ENCODE measurements at regions not wholly inside any gene's neighbourhood (a gene's known extent, or its start where the extent isn't known, plus 50 kb on each side); places are given as distances from the start of the nearest gene placed in this dataset.

DNA sequence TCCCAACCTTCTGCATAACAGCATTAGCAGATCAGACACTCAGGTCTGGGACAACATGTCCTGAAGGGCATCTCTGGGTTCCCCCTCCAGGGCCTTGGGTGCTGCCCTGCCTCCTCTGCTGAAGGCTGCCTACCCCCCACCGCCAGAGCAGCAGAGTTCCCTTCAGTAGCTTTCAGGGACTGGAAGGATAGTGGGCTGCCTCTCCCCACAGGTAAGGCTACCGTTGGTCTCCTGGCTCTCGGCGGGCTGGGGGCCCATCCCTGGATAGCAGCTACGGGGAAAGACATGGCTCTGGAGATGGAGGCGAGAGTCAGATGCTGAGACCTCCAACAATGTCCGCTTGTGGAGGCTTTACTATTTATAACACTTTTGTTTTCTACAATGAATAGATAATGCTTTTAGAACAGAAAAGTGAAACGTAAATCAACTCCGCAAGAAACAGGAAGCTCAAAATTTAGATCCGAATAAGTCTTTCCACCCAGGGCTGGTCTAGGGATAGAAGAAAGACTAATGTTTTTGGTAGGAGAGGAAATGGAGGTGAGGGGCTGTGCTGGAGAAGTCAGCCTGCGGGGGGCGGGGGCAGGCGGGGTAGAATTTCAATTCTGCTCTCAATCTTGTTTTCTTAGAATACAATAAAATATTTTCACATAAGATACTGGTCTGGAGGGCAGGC lies 58.4 kb downstream of the ARL4C start:
- peak in 1 of 2 experiments; percentile 56 for DNase-seq

DNA sequence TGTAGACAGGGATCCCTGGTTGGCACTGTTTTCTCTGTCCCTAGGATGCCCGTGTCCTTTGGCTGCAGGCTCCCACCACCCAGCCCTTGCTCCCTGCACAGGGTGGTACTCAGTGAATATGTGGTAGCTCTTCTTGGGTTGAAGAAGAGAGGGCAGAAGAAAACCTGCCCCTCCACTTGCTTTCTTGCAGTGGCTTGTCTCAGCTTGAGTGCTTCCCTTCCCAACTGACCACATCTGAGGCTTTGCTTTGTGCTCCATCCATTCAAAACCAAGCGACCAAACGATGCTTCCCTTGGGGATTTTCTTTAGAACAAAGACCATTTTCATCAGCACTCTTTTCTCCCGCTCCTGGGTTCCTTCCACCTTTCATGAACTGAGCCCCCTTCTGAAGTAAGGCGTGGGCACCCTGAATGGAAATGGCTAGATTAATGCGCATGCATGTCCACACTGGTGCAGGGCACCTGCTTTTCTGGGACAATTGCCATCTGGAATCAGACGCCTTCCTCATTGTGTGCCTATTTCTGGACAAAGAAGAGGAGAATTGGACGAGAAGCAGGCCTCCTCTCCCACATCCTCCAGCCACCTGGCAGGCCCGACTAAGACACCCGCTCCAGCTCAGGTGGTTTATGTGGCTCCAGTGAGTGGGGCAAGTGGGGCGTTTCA lies 59.1 kb downstream of the ARL4C start:
- peak; percentile 59 to 75 for DNase-seq

DNA sequence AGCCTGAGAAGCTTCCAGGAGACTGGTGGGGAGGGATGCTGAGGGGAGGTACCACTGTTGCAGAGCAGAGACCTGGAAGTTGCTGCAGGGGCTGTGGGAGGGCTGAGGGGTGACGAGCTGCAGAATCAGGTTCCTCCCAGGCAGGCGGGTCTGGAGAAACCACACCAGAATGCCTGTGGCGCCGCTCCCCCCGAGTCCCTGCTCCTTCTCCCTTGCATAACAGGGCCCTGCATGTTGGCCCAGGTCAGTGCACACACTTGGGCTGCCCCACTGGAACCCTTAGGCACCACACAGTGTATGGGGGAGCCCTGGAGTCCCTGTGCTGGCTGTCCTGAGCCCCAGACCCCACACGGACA lies 60.4 kb downstream of the ARL4C start:
- no peak for DNase-seq

DNA sequence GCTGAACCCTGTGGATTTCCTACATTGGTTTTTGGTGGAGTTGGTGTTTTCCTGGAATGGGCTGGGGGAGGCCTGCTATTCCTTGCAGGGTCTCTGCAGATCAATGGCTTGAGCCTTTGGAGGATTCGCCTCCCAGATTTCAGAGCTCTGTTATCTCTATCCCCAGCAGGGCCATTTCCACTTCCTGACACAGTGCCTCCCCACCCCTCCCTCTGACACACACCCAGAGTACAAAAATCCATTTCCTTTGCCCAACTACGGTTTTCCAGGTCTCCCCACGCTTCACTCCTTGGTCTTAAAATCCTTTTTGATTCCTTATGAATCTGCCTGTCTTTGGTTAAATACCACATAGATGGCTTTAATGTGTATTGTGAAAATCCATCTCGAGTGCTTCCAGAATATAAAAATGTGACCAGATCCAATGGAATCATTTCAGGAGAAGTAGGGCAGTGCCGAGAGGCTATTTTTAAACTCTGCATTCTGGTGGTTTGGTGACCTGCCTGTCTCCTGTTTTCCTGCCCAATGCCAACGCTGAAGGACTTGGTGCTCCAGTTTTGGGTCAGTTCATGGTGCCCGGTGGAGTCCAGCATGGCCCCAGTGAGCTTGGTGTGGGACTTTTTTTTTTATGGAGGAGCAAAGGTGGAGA lies 60.9 kb downstream of the ARL4C start:
- DNase-seq = no peak

DNA sequence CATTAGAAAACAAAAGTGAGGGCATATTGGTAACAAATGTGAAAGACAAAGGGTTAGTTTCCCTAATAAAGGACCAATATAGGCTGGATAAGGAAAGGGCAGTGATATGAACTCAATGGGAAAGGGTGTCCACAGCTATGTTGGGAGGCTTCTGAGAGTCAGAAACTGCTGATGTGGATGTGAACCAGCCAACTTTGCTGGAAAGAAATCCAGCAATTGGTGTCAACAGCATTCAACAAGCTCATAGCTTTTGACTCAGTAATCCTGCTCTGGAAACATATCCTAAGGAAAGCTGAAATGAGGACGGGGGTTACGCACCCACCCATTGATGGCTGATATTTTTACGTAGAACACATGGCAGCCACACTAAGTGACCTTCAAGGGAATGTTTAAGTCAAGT lies 63.7 kb downstream of the ARL4C start:
- DNase-seq = no peak

DNA sequence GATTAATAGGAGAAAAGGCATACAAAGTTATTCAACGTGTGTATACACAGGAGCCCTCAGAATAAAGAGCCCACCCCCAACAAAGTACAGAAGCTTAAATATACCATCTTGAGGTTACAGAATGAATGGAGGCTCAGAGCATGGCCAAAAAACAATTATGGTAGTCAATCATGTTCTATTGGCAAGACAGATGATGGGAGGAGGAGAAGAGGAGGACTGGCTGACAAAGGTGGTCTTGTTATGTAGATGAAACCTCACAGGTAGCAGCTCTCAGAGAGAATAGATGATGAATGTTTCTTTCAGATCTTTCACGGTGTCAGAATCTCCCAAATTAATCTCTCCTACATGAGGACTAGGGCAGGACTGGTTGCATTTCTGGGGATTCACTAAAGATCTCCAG lies 66.0 kb downstream of the ARL4C start:
- DNase-seq = no peak

DNA sequence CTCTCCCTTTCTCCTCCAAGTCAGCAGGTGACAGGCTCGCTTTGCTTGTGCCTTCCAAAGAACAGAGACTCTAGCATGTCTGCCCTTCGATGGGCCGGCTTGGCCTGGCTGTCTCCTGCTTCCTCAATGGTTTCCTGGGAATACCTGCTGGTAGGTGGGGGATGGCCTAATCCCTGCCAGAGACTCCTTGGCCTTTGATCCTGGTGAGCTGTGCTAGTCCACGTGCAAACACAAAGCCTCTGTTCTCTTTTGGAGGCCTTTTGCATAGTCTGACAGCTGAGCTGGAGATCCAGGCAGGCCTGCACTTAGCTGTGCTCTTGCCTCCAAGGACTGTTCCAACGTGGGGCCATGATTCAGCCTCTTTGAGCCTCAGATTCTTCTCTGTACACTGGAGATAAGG lies 67.6 kb downstream of the ARL4C start:
- DNase-seq = no peak

DNA sequence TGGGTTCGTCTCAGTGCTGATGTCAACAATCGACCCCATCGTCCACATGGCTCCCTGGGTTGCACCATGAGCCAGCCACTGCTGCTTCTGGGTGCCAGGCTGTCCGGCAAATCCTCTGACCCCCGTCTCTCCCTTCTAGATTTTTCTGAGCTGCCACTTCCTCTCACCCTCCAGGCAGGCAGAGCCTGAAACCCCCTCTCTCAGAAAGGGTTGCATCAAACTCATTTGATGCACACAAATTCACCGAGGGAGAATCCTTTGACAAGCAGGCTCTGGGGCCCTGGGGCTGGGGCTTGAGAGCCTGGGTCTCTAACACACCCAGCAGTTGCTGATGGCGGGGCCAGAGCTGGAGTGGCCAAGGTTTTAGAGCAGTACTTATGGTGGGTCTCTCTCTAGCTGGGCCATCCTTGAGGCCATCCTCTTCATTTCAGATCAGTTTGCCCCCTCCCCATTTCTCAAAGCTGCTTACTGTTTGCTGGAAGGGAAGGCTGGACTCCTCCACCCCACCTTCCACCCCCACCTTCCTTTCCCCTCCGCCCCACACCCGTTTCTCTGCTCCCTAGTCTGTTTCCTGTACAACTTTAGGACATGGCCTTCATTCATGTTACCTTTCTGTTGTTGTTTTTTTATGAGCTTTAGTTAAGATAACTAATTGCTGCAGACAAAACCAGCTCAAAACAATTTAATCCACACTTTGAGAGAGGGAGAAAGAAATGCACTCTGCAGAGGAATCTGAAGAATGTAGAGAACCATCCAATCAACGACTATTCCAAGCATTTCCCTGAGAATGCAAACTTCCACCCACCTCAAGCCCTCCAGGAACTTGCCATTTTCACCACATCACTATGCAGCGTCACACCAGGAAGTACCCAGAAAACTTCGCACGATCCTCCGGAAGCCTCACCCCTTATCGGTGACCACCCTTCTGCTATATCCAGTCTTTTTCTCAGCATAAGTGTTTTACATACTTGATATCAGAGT lies 69.5 kb downstream of the ARL4C start:
- no peak for DNase-seq

DNA sequence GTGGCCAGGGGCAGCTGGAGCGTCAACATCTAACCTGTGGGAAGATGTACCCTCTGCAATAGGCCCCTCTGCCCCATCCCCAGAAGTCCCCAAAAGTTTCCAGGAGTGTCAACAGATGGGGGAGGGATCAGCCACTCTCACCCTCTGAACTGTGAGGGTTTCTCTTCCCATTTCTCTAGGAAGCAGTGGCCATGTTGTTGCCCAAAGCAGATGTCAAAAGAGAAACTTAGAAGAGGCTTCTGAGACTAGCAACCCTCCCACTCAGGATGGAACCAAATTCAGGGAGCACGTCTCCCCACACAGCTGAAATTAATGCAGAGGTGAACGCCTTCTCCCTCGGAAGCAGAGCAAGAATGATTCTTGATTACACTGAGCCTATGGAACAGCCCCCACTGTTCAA lies 70.3 kb downstream of the ARL4C start:
- no peak for DNase-seq

DNA sequence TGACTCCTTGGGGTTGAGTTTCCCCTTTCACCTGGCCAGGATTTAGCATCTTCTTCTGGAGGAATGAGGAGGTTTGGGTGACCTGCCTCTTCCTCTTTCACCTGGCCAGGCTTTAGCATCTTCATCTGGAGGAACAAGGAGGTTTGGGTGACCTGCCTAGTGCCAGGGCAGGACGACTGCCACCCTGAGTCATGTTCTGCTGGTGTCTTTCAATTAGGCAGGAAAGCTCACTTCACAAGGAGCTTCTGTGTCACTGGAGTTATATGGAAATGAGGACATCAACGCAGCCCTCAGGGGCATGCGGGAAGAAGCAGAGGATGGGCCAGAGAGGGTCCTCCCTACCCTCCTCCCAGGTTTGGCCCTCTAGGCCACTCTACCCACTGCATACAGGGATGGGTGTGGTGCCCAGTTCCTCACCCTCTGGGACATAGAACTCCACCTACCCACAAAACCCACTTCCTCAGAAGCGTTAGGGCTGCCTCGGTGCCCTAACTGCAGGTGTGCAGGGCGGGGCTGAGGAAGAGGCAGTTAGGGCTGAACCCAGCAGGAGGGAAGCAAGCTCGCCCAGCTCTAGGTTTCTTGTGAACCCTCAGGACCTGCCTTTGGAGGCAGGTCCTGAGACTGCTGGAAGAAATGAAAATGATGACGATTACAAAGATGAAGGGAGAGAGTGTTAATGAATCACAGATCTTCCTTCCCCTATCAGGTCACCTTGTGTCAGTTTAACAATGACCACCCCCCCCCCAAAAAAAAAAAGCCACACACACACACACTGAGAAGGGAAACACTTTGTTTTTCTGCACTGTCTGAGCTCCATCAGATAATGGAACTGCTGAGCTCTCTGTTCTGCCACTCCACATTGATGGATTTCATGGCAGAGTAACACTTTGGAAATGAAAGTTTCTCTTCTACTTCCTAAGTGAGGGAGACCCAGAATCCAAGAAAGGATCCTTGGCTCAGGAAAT lies 71.0 kb downstream of the ARL4C start:
- DNase-seq = no peak

DNA sequence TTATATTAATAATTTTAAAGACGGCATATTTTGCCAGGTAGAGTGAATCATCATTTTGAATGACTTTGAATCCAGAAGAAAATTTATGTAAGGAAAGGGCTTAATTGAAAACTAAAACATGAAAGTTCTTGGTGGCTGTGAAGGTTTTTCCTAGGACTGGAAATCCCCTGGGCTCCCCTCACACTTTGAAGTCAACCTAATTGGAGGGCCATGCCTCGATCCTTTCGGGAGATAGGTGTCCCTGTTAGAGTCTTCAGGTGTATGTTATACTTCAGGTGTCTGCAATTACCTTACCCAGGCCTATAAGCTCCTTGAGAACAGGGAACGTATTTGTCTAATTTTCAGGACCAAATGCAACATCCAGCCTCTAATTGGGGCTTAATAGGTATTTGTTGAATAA lies 73.0 kb downstream of the ARL4C start:
- DNase-seq = no peak

DNA sequence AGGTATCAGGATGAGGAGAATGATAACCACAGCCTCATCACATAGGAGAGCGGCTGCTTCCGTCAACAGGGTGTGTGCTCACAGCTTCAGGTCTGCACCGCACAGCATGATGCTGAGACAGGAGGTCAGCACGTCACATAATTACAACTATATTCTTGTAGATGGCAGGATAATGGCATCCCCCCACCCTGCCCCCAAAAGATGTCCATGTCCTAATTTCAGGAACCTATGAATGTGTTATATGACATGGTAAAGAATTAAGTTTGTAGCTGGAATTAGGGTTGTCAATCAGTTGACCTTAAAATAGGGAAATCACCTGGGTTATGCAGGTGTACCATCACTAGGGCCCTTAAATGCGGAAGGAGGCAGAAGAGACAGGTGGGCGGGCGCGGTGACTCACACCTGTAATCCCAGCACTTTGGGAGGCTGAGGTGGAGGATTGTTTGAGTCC lies 73.9 kb downstream of the ARL4C start:
- no peak for DNase-seq

DNA sequence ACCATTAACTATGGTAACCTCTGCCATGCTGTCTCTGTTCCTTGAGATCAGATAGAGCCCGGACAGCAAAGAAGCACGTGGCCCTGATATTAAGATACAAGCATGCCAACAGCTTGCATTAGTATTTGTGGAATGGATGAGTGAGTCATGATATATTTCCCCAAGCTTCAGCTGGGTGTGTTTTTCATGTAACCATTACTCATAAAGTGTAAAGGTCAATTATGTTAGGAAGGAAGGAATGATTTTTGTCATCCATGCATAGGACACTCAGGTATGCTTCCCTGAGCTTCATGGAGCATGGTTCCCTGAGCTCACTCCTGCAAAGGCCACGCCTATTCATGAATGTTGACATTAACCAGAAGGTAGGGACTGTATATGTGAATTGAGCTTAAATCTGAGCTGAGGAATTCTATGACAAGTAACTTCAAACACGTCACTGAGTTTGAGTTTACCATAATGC lies 74.6 kb downstream of the ARL4C start:
- DNase-seq = no peak

DNA sequence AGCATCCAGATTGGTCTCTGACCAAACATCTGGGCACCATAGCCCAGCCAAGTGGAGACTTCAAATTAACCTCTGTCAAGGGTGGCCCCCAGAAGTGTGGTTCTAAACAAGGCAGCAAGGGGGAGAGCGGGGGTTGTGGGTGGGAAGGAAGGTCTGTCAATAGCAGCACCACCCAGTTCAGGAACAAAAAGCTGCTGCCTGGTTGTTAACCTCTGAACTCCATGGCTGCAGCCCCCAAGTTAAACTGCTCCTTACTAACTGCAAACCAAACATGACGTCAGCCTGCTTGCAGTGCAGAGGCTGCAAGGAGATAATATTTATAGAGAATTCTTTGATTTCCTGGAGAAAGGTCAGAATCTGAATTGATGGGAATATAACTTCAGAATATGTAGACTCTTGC lies 76.5 kb downstream of the ARL4C start:
- no peak for DNase-seq

DNA sequence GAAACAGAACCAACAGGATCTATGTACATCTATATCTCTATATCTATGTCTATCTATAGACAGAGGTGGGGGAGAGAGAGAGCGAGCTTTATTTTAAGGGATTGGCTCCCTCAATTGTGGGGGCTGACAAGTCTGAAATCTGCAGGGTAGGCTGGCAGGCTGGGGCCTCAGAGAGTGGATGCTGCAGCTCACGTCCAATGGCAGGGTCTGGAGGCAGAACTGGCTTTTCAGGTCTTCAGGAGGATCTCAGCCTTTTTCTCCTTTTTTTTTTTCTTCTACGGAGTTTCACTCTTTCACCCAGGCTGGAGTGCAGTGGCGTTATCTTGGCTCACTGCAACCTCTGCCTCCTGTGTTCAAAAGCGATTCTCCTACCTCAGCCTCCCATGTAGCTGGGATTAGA lies 77.2 kb downstream of the ARL4C start:
- no peak for DNase-seq

DNA sequence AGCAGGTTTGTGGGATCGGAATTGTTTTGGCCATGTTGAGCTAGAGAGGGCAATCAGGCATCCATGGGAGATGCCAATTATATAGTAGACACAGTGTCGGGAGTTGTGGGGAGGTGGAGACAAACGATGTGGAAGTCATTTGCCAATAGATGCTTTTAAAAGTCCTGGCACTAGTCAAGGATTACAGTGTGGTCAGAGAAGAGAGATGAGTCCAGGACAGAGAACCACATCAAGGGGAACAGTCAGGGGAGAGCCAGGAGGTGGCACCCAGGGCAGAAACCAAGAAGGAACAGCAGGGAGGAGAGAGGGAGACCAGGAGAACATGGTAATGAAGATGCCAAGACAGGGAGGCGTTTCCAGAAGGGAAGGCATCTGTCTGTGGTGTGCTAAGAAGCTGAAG lies 81.2 kb downstream of the ARL4C start:
- no peak for DNase-seq

DNA sequence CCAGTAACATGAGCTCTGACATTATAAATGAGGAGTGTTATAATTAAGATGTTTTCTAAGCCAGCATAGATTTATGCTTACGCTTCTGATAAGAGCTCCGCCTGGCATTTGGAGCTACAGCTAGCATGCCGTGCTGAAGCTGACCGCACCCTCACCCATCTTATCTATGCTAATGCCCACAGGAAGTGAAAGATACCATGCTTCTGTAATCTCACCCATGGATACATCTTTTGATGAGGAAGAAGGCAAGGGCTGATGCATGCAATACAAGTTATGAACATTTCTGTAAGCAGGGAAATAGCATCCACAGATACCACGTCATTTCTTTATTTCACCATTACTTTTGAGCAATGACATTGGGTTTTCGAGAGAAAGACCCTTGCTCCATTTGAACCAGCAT lies 82.3 kb downstream of the ARL4C start:
- no peak for DNase-seq

DNA sequence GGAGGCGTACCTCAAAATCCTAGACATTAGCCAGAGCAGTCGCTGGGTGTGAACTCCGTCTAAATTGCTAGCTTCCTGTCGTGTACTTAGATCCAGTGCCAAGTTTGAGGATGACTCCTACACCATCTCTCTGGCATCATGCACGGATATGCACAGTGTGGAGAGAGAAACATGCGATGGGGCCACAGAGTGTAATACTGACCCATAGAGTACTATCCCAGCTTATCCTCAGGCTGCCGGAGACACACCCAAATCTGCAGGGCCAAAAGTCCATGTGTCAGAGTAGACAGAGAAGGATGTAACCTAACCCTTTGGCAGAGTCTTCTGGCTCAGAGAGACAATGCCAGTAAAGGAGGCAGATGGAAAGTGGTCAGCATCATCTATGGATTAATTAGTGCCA lies 84.2 kb downstream of the ARL4C start:
- DNase-seq = no peak

DNA sequence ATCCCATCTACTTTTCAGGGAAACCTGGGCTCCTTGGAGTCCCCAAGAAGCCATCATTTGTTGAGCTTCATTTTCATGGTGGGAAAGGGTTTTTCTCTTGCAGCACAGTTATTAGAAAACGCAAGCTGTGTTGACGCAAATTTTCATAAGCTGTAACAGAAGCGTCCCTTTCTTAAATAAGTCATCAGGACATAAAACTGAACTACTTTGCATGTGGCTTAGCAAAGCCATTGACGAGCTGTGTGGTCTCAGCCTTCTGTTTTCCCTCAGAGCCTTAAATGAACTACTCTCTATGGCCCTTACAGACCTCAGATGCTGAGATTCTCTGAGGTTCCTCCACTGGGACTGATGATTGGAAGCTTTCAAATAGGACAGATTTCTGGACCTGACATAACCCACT lies 85.1 kb downstream of the ARL4C start:
- no peak for DNase-seq

DNA sequence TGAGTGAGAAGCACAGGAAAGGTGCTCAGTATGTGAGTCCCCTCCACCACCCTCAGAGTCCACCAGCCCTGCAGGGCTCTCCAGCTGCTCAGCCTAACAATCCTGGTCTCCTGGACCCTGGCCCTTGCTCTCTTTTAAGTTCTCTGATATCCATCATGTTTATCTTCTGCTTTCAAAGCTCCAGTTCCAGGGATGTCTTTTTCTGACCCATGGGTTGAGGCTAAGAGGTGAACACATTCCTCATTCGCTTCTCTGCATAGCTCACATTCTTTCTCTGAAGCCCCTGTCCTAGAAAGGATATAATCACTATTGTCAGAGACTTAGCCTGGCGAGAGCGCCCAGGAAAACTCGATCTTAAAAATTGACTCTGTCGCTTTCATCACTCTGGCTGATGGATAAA lies 86.4 kb downstream of the ARL4C start:
- DNase-seq = no peak

DNA sequence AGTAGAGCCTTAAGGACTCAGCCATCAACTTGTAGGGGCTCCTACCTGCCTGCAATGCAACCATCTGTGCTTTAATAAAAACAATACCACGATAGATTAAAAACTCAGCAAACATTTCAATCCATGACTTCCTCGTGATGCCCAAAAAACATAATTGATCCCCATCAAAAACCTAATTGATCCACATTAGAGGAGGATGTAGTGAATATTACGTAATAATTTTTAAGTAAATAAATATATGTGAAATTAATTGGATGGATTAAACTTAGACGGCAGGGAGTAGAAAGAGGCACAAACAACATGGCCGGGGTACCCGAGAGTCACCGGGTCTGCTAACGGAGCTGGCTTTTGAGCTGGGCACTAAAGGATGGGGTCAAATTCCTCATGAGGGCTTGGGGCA lies 87.3 kb downstream of the ARL4C start:
- no peak for DNase-seq

DNA sequence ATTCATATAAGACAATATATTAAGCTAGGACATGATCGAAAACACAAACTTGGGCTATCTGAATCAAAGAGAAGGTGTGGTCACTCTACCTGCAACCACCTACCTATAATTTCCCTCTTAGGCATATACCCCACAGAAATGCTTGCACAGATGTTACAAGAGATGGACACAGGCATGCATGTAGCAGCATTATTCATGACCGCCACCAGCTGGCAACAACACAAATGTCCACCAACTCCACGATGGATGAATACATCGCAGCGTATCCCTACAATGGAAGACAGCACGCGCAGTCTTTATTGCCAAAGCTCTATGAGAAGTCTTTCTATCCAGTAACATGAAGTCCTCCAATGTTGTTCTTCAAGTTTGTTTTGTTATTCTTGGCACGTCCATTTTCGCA lies 90.8 kb downstream of the ARL4C start:
- peak; percentile 63 to 68 for DNase-seq
